Globus pallidus (tissue), 1 donor: ENCODE measurements at regions not wholly inside any gene's neighbourhood (a gene's known extent, or its start where the extent isn't known, plus 50 kb on each side); places are given as distances from the start of the nearest gene placed in this dataset.

ENCODE experiments used
- DNase-seq: peaks from one replicate; pipeline ENCODE4 v3.0.0-alpha.2; 2015; ENCODE audit warnings: low spot score

- no peak for DNase-seq
Observed at GRCh38 chr14:97581016-97581415, 783.8 kb downstream of the VRK1 start.

DNA sequence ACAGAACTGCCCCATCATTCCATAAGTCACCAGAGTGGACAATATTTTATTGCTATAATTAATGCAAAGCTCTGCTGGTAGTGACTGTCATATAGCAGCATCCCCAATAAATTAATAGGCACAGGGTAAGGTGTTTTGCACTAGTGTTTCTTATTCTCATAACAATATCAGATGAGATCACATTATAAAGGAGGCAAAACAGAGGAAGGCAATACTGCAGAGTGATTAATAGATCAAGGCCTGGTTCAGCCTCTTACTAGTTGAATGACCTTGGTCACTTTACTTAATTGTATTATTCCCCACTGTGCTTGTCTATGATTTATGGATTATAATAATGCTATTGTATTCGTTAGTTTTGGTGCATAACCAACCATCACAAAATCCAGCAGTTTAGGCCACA lies 784.8 kb downstream of the VRK1 start:
- DNase-seq = no peak

- DNase-seq = no peak
Observed at GRCh38 chr14:97584528-97584927, 787.3 kb downstream of the VRK1 start.

GRCh38 chr14:97592341-97592980 lies 795.3 kb downstream of the VRK1 start:
- no peak for DNase-seq

GRCh38 chr14:97594306-97594705 lies 797.1 kb downstream of the VRK1 start:
- no peak for DNase-seq

GRCh38 chr14:97602438-97603117 lies 805.4 kb downstream of the VRK1 start:
- no peak for DNase-seq

DNA sequence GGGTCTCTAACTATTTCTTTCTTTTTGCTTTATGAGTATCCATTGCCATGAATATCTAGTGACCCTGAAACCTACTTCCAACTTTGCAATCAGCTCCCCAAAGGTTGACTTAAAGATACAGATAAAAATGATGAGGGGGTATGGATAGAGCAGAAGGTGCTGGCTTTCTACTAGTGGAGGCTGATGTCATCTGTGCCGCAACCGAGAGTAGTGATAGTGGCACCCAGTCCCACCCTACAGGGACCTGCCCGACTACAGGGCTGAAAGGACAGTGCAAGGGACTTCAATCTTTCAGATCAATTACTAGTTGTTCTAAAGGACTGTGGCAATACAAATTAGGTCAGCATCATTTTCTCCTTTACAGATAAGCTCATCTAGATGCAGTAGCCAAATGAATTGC lies 806.0 kb downstream of the VRK1 start:
- no peak for DNase-seq

DNA sequence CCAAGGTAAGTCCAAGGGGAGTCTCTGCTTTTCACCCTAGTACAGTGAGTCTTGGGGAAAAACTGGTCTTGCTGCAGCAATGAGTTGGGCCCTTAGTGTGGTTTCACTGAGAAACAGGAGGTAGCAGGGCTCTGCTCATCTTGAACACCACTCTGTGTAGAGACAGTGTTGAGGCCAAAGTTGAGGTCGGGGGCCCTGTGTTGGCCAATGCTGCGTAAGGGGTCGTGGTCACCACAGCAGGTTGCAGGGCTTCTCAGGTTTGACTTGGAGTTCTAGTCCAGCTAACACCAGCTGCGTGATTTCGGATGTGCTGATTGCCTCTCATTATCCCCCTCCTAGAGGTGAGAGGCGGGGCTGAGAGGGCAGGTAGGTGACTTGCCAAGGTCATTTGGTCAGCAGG lies 807.5 kb downstream of the VRK1 start:
- DNase-seq = no peak

DNA sequence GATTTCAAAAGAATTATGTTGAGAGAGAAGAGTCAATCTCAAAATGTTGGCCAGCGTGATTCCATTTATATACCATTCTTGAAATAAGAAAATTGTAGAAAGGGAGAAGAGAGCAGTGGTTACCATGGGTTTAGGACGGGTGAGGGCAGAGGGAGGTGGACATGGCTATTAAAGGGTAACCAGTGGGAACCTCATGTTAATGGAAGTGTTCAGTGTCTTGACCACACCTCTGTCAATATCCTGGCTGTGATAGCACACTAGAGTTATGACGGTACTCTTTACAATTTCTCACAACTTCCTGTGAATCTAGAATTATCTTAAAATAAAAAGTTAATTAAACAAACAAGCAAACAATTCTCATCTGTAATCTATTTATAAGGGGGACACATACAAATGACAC lies 821.2 kb downstream of the VRK1 start:
- DNase-seq = no peak

DNA sequence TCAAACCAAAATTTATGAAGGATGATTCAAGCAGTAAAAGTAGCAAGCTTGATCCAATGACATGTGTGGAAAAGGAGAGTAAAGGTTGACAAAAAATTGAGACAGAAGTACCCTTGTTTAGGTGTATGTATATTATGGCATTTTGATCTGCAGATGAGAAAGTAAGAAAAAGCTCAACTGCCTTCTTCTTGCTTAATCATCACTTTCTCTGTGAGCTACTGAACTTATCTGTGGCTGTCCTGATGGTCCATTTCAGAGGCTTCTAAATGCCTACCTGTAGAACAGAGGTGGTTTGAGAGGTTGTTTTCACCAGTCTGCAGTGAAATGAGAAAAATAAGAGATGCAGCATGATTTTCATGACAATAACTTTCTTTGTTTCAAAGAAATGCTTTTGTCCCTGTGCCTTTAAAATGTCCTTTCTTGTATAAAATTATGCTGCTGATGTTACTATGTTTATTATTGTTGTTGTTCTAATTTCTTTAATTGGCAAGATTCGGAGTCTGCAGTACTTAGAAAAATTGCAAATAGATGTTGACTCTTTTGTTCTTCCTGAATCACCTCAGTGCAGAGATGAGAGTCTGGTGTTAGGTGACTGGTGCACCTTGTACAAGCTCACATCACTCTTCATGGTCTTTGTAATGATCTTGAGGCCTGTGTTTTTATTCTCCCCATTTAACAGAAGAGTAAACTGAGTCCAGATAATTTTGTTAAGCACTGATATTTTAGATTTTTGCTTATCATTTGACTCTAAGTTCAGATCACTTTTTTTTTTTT lies 821.9 kb downstream of the VRK1 start:
- DNase-seq = no peak

- no peak for DNase-seq
Observed at GRCh38 chr14:97620066-97620465, 822.9 kb downstream of the VRK1 start.

DNA sequence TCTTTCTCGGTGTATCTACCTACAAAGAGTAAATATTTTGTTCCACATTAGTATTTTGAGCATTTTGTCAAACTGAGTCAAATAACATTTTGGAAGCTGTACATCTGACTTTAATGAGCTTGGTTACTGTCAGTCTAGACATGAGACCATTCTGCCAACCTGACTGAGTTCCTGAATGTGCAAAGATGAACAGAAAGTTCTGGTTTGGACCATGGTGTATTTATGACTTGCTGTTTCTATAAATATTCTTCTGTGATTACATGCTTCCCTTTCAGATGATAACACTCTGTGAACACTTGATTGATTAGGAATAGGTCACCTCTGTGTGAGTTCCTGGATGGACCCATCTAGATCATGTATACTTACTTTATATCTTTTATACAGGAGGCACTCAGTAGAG lies 827.8 kb downstream of the VRK1 start:
- DNase-seq = no peak

- no peak for DNase-seq
Observed at GRCh38 chr14:97625477-97625876, 828.3 kb downstream of the VRK1 start.

DNA sequence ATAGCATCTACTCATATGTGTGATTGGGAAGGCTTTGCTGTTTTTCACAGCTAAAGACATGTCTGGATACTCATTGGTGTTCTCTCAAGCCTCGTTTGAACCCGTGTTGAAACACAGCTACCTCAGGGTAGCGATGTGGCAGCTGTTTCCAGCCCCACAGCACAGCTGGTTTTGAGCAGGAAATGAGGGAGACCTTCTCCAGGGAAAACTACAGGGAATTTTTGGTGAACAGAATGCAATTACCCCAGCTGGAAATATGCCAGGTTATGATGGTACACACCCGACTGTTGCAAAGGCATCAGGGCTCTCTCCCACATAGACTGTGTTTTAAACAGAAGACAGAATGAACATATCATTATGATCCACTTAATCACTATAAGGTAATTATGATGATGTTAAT lies 828.9 kb downstream of the VRK1 start:
- no peak for DNase-seq

GRCh38 chr14:97630249-97630648 lies 833.1 kb downstream of the VRK1 start:
- DNase-seq = no peak

DNA sequence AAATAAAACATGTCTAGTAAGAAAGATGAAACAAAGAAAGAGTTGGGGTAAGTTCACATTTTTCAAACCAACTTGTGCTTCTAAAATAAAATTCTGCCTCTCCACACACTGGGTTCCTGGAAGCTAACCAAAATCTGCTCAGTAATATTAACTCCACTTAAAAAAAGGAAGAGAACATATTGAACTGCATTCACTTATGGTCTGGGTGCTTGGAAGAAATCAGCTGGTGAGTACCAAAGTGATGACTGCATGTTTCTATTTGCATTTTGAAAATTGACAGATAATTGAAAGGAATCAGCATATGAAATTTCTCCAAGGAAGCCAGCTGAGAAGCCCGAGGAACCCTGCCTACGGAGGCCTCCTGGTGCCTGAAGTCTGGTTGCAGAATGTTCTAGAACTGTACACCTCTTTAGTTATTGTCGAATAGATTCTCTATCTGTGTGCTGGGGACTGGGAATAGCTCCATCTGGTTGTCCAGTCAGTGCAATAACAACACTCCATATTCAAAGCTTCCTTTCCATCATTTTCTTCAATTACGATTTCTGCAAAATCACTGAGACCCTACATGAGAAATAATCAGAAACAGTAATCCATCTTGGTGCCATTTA lies 836.1 kb downstream of the VRK1 start:
- no peak for DNase-seq

GRCh38 chr14:97634751-97635150 lies 837.6 kb downstream of the VRK1 start:
- DNase-seq = peak; percentile 5

DNA sequence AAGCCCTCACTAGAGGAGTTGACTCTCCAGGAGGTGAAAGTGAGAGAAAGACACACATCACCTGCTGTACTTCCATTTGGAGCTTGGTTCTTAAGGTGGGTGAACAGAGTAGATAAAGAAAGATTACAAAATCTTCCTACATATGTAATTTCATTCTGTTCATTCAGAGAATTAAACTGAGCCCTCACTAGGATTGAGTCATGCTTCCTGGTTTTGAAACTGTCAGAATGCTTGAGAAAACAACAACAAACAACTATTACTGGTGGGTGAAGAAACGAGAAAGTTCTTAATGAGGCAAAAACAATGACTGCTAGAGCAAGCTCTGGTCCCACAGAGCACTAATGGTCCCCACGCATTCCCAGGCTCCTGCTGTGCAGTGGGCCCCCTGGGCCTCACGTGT lies 841.7 kb downstream of the VRK1 start:
- no peak for DNase-seq

DNA sequence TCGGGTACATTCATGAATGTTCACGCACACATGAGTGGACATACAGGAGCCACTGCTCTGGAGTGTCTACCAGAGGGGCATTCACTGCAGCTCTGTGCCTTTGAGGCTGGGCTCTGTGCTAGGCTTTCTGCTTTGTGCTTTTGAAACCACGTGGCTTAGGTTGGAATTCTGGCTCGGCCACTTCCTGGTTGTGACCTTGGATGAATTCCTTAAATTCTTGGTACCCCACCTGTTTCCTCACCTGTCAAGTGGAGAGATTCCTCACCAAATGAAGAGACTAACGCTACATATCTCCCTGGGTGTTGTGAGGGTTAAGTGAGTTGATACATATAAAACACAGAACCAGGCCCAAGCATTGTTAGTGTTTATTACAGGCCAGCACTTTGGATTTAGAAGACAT lies 842.8 kb downstream of the VRK1 start:
- DNase-seq = no peak

- DNase-seq = no peak
Observed at GRCh38 chr14:97641827-97642226, 844.6 kb downstream of the VRK1 start.

GRCh38 chr14:97642631-97643030 lies 845.4 kb downstream of the VRK1 start:
- no peak for DNase-seq

DNA sequence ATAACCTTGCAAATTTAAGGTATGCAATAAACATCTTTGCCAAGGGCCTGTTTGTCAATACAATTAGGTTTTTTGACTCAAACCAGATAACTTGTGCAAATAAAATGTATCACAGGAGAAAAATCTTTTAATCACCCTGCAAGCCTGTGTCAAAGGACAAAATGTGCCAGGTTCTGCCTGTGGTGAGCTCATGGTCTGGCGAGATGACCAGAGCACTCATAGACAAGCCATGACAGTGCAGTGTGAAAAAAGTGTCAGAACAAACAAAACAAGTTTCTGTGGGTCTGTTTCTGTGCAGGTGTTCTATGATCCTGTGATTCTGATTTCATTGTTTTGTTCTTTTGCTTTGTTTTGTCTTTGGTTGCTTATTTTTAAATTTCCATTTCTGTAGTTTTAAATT lies 847.2 kb downstream of the VRK1 start:
- no peak for DNase-seq

GRCh38 chr14:97649752-97650151 lies 852.6 kb downstream of the VRK1 start:
- no peak for DNase-seq
